ENCODE measurements at regions not wholly inside any gene's neighbourhood (a gene's known extent, or its start where the extent isn't known, plus 50 kb on each side); places are given as distances from the start of the nearest gene placed in this dataset.
"Not testable (repeated sequence)": the region's sequence is repeated elsewhere in the genome, so short reads cannot be mapped to it uniquely, and the experiment has no call there.

- WGBS, 2 experiments (ENCODE audit: insufficient coverage in 2 of 2) = 100% methylated on average over 1 of the region's 2 CpGs; no CpG with 5 or more reads in 1 of the 2 experiments
- Histone ChIP-seq H3K36me3 (ENCODE audit: control insufficient read depth, insufficient read depth, low read length) (no peaks in the 10 kb centered on the region), H3K9me3 (ENCODE audit: control insufficient read depth, low read length) (no peaks in the 10 kb centered on the region), H3K27ac (ENCODE audit: low read depth, low read length, severe bottlenecking) (no peak overlapping the region), H3K4me3 (ENCODE audit: extremely low read depth, insufficient read depth, low read length, poor library complexity, severe bottlenecking) (no peak overlapping the region), H3K4me1 (ENCODE audit: control insufficient read depth, insufficient read depth, low read length, poor library complexity, severe bottlenecking) (no peaks in the 10 kb centered on the region)
These were observed 694.9 kb upstream of the KCND2 start for GRCh38 chr7:119578116-119578515.

DNA sequence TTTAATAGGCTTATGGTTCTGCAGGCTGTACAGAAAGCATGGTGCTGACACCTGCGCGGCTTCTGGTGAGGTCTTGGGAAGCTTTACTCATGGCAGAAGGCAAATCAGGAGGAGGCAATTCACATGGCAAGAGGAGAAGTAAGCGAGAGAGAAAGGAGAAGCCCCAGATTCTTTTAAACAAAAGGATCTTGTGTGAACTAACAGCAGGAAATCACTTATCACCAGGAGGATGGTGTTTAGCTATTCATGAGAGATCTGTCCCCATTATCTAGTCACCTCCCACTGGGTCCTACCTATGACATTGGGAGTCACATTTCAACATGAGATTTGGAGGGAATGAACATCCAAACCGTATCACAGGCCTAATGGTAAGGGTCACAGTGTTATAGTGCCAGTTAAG is 678.0 kb upstream of the KCND2 start:
- no peaks in the 10 kb centered on the region for H3K9me3 ChIP-seq (ENCODE audit: control insufficient read depth, low read length)
- WGBS, 2 experiments (ENCODE audit: insufficient coverage in 2 of 2) = 11 to 27% methylated on average over 2 to 3 of the region's 4 CpGs
- H3K27ac ChIP-seq (ENCODE audit: low read depth, low read length, severe bottlenecking) = no peak overlapping the region
- no peaks in the 10 kb centered on the region for H3K4me1 ChIP-seq (ENCODE audit: control insufficient read depth, insufficient read depth, low read length, poor library complexity, severe bottlenecking)
- H3K4me3 ChIP-seq (ENCODE audit: extremely low read depth, insufficient read depth, low read length, poor library complexity, severe bottlenecking) = no peak overlapping the region
- no peaks in the 10 kb centered on the region for H3K36me3 ChIP-seq (ENCODE audit: control insufficient read depth, insufficient read depth, low read length)

- Histone ChIP-seq H3K4me3 (ENCODE audit: extremely low read depth, insufficient read depth, low read length, poor library complexity, severe bottlenecking) (no peak overlapping the region), H3K9me3 (ENCODE audit: control insufficient read depth, low read length) (no peaks in the 10 kb centered on the region), H3K4me1 (ENCODE audit: control insufficient read depth, insufficient read depth, low read length, poor library complexity, severe bottlenecking) (no peaks in the 10 kb centered on the region), H3K27ac (ENCODE audit: low read depth, low read length, severe bottlenecking) (no peak overlapping the region), H3K36me3 (ENCODE audit: control insufficient read depth, insufficient read depth, low read length) (no peaks in the 10 kb centered on the region)
- WGBS, 2 experiments (ENCODE audit: insufficient coverage in 2 of 2) = 100% methylated on average over 1 of the region's 1 CpG; no CpG with 5 or more reads in 1 of the 2 experiments
These were observed 676.3 kb upstream of the KCND2 start for GRCh38 chr7:119596651-119597050.

DNA sequence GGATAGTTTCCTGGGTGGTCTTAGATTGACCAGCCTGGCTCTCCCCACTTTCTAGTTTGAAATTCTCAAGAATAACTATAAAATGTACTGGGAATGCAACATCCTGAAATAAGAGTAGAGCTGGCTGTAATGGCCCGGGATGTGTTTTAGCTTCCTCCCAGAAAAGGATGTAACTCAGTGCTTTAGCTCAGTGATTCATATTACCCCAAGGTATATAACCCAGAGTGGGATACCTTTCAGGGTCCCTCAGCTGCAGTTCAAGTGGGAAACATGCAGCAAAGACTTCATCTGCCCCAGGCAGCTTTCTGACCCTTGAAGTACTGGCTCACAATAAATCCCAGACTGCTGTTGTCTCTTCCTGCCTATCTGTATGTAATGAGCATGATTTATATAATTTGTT is 666.7 kb upstream of the KCND2 start:
- no peaks in the 10 kb centered on the region for H3K4me1 ChIP-seq (ENCODE audit: control insufficient read depth, insufficient read depth, low read length, poor library complexity, severe bottlenecking)
- no peak overlapping the region for H3K4me3 ChIP-seq (ENCODE audit: extremely low read depth, insufficient read depth, low read length, poor library complexity, severe bottlenecking)
- no peaks in the 10 kb centered on the region for H3K9me3 ChIP-seq (ENCODE audit: control insufficient read depth, low read length)
- WGBS, 2 experiments (ENCODE audit: insufficient coverage in 2 of 2) = 100% methylated on average over 1 of the region's 1 CpG; no CpG with 5 or more reads in 1 of the 2 experiments
- no peaks in the 10 kb centered on the region for H3K36me3 ChIP-seq (ENCODE audit: control insufficient read depth, insufficient read depth, low read length)
- H3K27ac ChIP-seq (ENCODE audit: low read depth, low read length, severe bottlenecking) = no peak overlapping the region

DNA sequence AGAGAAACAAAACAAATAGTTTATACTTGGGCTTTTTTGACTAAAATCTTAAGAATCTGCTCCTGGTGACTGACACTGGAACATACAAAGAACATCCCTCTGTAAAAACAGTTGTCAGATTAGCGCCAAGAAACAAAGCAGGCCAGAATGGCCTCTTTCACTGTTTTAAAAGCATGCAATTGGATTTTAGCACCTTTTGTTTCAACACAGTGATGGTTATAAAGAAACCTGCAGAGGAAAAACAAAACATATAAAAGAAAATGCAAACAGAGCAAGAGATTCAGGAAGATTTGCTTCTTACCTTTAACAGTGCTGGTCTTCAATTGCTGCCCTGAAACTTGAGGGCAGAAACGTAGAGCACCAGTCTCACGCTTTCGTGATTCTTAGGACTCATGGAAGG is 652.2 kb upstream of the KCND2 start:
- Histone ChIP-seq H3K27ac (ENCODE audit: low read depth, low read length, severe bottlenecking) (no peak overlapping the region), H3K4me1 (ENCODE audit: control insufficient read depth, insufficient read depth, low read length, poor library complexity, severe bottlenecking) (no peaks in the 10 kb centered on the region), H3K4me3 (ENCODE audit: extremely low read depth, insufficient read depth, low read length, poor library complexity, severe bottlenecking) (no peak overlapping the region), H3K9me3 (ENCODE audit: control insufficient read depth, low read length) (no peaks in the 10 kb centered on the region), H3K36me3 (ENCODE audit: control insufficient read depth, insufficient read depth, low read length) (no peaks in the 10 kb centered on the region)
- WGBS, 2 experiments (ENCODE audit: insufficient coverage in 2 of 2) = 61 to 71% methylated on average over 3 to 4 of the region's 4 CpGs

- Histone ChIP-seq H3K4me1 (ENCODE audit: control insufficient read depth, insufficient read depth, low read length, poor library complexity, severe bottlenecking) (no peaks in the 10 kb centered on the region), H3K9me3 (ENCODE audit: control insufficient read depth, low read length) (no peaks in the 10 kb centered on the region), H3K36me3 (ENCODE audit: control insufficient read depth, insufficient read depth, low read length) (no peaks in the 10 kb centered on the region), H3K4me3 (ENCODE audit: extremely low read depth, insufficient read depth, low read length, poor library complexity, severe bottlenecking) (no peak overlapping the region), H3K27ac (ENCODE audit: low read depth, low read length, severe bottlenecking) (no peak overlapping the region)
- WGBS, 2 experiments (ENCODE audit: insufficient coverage in 2 of 2) = 100% methylated on average over 1 of the region's 1 CpG
These were observed 649.5 kb upstream of the KCND2 start for GRCh38 chr7:119623427-119623826.

DNA sequence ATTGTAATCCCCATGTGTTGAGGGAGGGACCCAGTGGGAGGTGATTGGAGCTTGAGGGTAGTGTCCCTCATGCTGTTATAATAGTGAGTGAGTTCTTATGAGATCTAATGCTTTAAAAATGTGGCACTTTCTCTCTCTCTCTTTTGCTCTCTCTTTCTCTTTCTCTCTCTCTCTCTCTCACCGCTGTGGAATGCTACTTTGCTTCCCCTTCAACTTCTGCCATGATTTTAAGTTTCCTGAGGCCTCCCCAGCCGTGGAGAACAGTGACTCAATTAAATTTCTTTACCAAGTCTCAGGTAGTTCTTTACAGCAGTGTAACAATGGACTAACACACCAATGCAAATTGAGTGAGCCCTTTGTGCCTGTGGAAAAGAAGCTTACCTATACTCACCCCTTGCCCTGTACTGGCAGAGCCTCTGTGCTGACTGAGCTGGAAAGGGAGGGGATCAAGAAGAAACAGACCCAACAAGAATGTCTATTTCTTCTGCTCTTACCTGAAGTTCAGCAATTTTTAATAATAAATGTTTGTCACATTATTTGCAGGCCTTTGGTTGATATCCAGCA is 642.5 kb upstream of the KCND2 start:
- Histone ChIP-seq H3K9me3 (ENCODE audit: control insufficient read depth, low read length) (no peaks in the 10 kb centered on the region), H3K4me3 (ENCODE audit: extremely low read depth, insufficient read depth, low read length, poor library complexity, severe bottlenecking) (no peak overlapping the region), H3K4me1 (ENCODE audit: control insufficient read depth, insufficient read depth, low read length, poor library complexity, severe bottlenecking) (no peaks in the 10 kb centered on the region), H3K27ac (ENCODE audit: low read depth, low read length, severe bottlenecking) (no peak overlapping the region), H3K36me3 (ENCODE audit: control insufficient read depth, insufficient read depth, low read length) (no peaks in the 10 kb centered on the region)
- WGBS, 2 experiments (ENCODE audit: insufficient coverage in 2 of 2) = 67 to 78% methylated on average over 1 to 2 of the region's 2 CpGs

GRCh38 chr7:119633812-119634211 is 639.2 kb upstream of the KCND2 start:
- WGBS, 2 experiments (ENCODE audit: insufficient coverage in 2 of 2) = 90% methylated on average over 2 of the region's 2 CpGs; no CpG with 5 or more reads in 1 of the 2 experiments
- not testable (repeated sequence) for H3K36me3 ChIP-seq (ENCODE audit: control insufficient read depth, insufficient read depth, low read length); H3K27ac ChIP-seq (ENCODE audit: low read depth, low read length, severe bottlenecking); H3K9me3 ChIP-seq (ENCODE audit: control insufficient read depth, low read length); H3K4me1 ChIP-seq (ENCODE audit: control insufficient read depth, insufficient read depth, low read length, poor library complexity, severe bottlenecking); H3K4me3 ChIP-seq (ENCODE audit: extremely low read depth, insufficient read depth, low read length, poor library complexity, severe bottlenecking)

GRCh38 chr7:119640326-119640725 is 632.6 kb upstream of the KCND2 start:
- WGBS, 2 experiments (ENCODE audit: insufficient coverage in 2 of 2) = no CpG with 5 or more reads among the region's 4 CpGs
- no peaks in the 10 kb centered on the region for H3K36me3 ChIP-seq (ENCODE audit: control insufficient read depth, insufficient read depth, low read length)
- H3K4me1 ChIP-seq (ENCODE audit: control insufficient read depth, insufficient read depth, low read length, poor library complexity, severe bottlenecking) = no peaks in the 10 kb centered on the region
- no peaks in the 10 kb centered on the region for H3K9me3 ChIP-seq (ENCODE audit: control insufficient read depth, low read length)
- H3K27ac ChIP-seq (ENCODE audit: low read depth, low read length, severe bottlenecking) = no peak overlapping the region
- H3K4me3 ChIP-seq (ENCODE audit: extremely low read depth, insufficient read depth, low read length, poor library complexity, severe bottlenecking) = no peak overlapping the region

DNA sequence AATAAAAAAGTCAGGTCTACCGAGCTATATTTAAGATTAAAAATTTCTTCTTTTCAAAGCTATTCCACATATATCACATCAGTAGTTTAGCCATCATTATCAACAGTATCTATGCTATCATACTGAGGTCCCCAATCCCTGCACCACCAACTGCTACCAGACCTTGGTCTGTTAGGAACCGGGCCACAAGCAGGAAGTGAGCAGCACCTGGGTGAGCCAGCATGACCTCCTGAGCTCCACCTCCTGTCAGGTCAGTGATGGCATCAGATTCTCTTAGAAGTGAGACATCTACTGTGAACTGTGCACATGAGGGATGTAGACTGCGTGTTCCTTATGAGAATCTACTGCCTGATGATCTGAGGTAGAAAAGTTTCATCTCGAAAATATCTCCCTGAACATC is 632.1 kb upstream of the KCND2 start:
- no peaks in the 10 kb centered on the region for H3K36me3 ChIP-seq (ENCODE audit: control insufficient read depth, insufficient read depth, low read length)
- 89% methylated on average over 1 of the region's 4 CpGs; no CpG with 5 or more reads in 1 of the 2 experiments for WGBS, 2 experiments (ENCODE audit: insufficient coverage in 2 of 2)
- H3K27ac ChIP-seq (ENCODE audit: low read depth, low read length, severe bottlenecking) = no peak overlapping the region
- H3K9me3 ChIP-seq (ENCODE audit: control insufficient read depth, low read length) = no peaks in the 10 kb centered on the region
- H3K4me1 ChIP-seq (ENCODE audit: control insufficient read depth, insufficient read depth, low read length, poor library complexity, severe bottlenecking) = no peaks in the 10 kb centered on the region
- no peak overlapping the region for H3K4me3 ChIP-seq (ENCODE audit: extremely low read depth, insufficient read depth, low read length, poor library complexity, severe bottlenecking)

GRCh38 chr7:119643558-119643957 is 629.4 kb upstream of the KCND2 start:
- Histone ChIP-seq H3K36me3 (ENCODE audit: control insufficient read depth, insufficient read depth, low read length) (no peaks in the 10 kb centered on the region), H3K4me1 (ENCODE audit: control insufficient read depth, insufficient read depth, low read length, poor library complexity, severe bottlenecking) (no peaks in the 10 kb centered on the region), H3K27ac (ENCODE audit: low read depth, low read length, severe bottlenecking) (no peak overlapping the region), H3K9me3 (ENCODE audit: control insufficient read depth, low read length) (no peaks in the 10 kb centered on the region), H3K4me3 (ENCODE audit: extremely low read depth, insufficient read depth, low read length, poor library complexity, severe bottlenecking) (no peak overlapping the region)
- WGBS, 2 experiments (ENCODE audit: insufficient coverage in 2 of 2) = 80 to 100% methylated on average over 1 to 3 of the region's 6 CpGs

Data from mesodermal cell (in vitro differentiated cells).